GM23338 (cell line): ENCODE measurements at regions not wholly inside any gene's neighbourhood (a gene's known extent, or its start where the extent isn't known, plus 50 kb on each side); places are given as distances from the start of the nearest gene placed in this dataset.

Experiments used
- ATAC-seq: fragments of 200-7000 bp; cut with Tn5 transposase; 3 replicates; pipeline ENCODE4 v1.9.1; 2020
- DNase-seq: peaks from one replicate; pipeline ENCODE4 v3.0.0-alpha.2; 2015; ENCODE audit warnings: low spot score
- H2AFZ ChIP-seq: fragments of 200-600 bp; sonication (generic); 2 replicates; pipeline ENCODE4 v1.8.0; 2016; ENCODE audit warnings: antibody characterized with exemption, mild to moderate bottlenecking, moderate library complexity
- H3F3A ChIP-seq: fragments of 200-600 bp; sonication (generic); replicated peaks from 2 replicates; pipeline ENCODE4 v1.8.0; 2017; ENCODE audit warnings: antibody characterized with exemption, mixed run types, low read depth
- H3K27ac ChIP-seq: fragments of 200-600 bp; sonication (generic); 2 replicates; pipeline ENCODE4 v1.6.1; 2016; ENCODE audit warnings: low read depth
- H3K27me3 ChIP-seq: fragments of 200-600 bp; sonication (generic); 2 replicates; pipeline ENCODE4 v1.8.0; 2016; ENCODE audit warnings: mild to moderate bottlenecking, mixed run types, moderate library complexity; ENCODE audit not compliant: insufficient read depth
- H3K36me3 ChIP-seq: fragments of 200-600 bp; sonication (generic); 2 replicates; pipeline ENCODE4 v1.8.0; 2016; ENCODE audit warnings: mild to moderate bottlenecking; ENCODE audit not compliant: insufficient read depth
- H3K4me1 ChIP-seq: fragments of 200-600 bp; sonication (generic); 2 replicates; pipeline ENCODE4 v1.8.0; 2016; ENCODE audit warnings: mild to moderate bottlenecking, moderate library complexity; ENCODE audit not compliant: insufficient read depth
- H3K4me2 ChIP-seq: fragments of 200-600 bp; sonication (generic); 2 replicates; pipeline ENCODE4 v1.7.1; 2017; ENCODE audit warnings: mixed run types
- H3K4me3 ChIP-seq: fragments of 200-600 bp; sonication (generic); 2 replicates; pipeline ENCODE4 v1.6.1; 2016; ENCODE audit warnings: mixed run types
- H3K79me2 ChIP-seq: fragments of 200-600 bp; sonication (generic); replicated peaks from 2 replicates; pipeline ENCODE4 v1.8.0; 2017; ENCODE audit warnings: mild to moderate bottlenecking; ENCODE audit not compliant: insufficient read depth
- H3K9me2 ChIP-seq: fragments of 200-600 bp; sonication (generic); 2 replicates; pipeline ENCODE4 v1.8.0; 2017; ENCODE audit not compliant: insufficient read depth
- H4K20me1 ChIP-seq: fragments of 200-600 bp; sonication (generic); replicated peaks from 2 replicates; pipeline ENCODE4 v1.8.0; 2017; ENCODE audit warnings: mild to moderate bottlenecking; ENCODE audit not compliant: insufficient read depth
- H3K27ac Mint-ChIP-seq: 2 replicates; pipeline ENCODE4 v1.8.0; 2020; ENCODE audit warnings: inconsistent platforms, mild to moderate bottlenecking, moderate library complexity, mixed read lengths
- H3K27me3 Mint-ChIP-seq: 3 replicates; pipeline ENCODE4 v1.8.0; 2022; ENCODE audit warnings: low read depth, mild to moderate bottlenecking, moderate library complexity, mixed read lengths, inconsistent platforms; ENCODE audit not compliant: insufficient read depth, poor library complexity
- H3K36me3 Mint-ChIP-seq: 3 replicates; pipeline ENCODE4 v1.8.0; 2021; ENCODE audit warnings: low read depth, mild to moderate bottlenecking, inconsistent platforms, moderate library complexity, mixed read lengths
- H3K4me1 Mint-ChIP-seq: 3 replicates; pipeline ENCODE4 v1.8.0; 2020; ENCODE audit warnings: mild to moderate bottlenecking, inconsistent platforms, mixed read lengths
- H3K4me3 Mint-ChIP-seq: 3 replicates; pipeline ENCODE4 v1.8.0; 2021; ENCODE audit warnings: moderate library complexity, mild to moderate bottlenecking, inconsistent platforms, mixed read lengths
- H3K9me3 Mint-ChIP-seq: 3 replicates; pipeline ENCODE4 v1.8.0; 2020; ENCODE audit warnings: moderate library complexity, mild to moderate bottlenecking, inconsistent platforms, mixed read lengths
- CREB1 ChIP-seq: fragments of 250-450 bp; sonication (Bioruptor Pico); IDR thresholded peaks from 2 replicates; pipeline ENCODE4 v1.5.0; 2020; ENCODE audit warnings: low read depth, mild to moderate bottlenecking, moderate library complexity
- EZH2phosphoT487 ChIP-seq: fragments of 200-600 bp; sonication (generic); IDR thresholded peaks from one replicate; pipeline ENCODE4 v1.8.1; 2018; ENCODE audit warnings: antibody characterized with exemption; ENCODE audit not compliant: unreplicated experiment
- JUNB ChIP-seq: IDR thresholded peaks from one replicate; pipeline ENCODE4 v1.6.1; 2016; ENCODE audit warnings: antibody characterized with exemption; ENCODE audit not compliant: unreplicated experiment
- NANOG ChIP-seq: IDR thresholded peaks from 2 replicates; pipeline ENCODE4 v1.6.1; 2016; ENCODE audit warnings: antibody characterized with exemption, borderline replicate concordance
- REST ChIP-seq: IDR thresholded peaks from one replicate; pipeline ENCODE4 v1.6.1; 2018; ENCODE audit warnings: antibody characterized with exemption; ENCODE audit not compliant: unreplicated experiment
- ZNF331 ChIP-seq: fragments of 250-450 bp; sonication (Bioruptor Pico); IDR thresholded peaks from 2 replicates; pipeline ENCODE4 v1.5.0; 2020; ENCODE audit warnings: low read depth, mild to moderate bottlenecking, moderate library complexity
- TF ChIP-seq, protein P1 (sequence below), 2 experiments: fragments of 200-600 bp in 1 of 2; sonication (generic) in 1 of 2; conservative IDR thresholded peaks; 2 replicates each; pipeline versions ENCODE4 v1.5.1 to v1.6.1; 2016 to 2017; ENCODE audit warnings: antibody characterized with exemption in 2 of 2, low read depth in 2 of 2, mild to moderate bottlenecking in 2 of 2, moderate library complexity in 1 of 2
- TF ChIP-seq, protein P2 (sequence below): fragments of 250-450 bp; sonication (Bioruptor Pico); IDR thresholded peaks from 2 replicates; pipeline ENCODE4 v1.5.0; 2020; ENCODE audit warnings: mild to moderate bottlenecking, moderate library complexity

DNA sequence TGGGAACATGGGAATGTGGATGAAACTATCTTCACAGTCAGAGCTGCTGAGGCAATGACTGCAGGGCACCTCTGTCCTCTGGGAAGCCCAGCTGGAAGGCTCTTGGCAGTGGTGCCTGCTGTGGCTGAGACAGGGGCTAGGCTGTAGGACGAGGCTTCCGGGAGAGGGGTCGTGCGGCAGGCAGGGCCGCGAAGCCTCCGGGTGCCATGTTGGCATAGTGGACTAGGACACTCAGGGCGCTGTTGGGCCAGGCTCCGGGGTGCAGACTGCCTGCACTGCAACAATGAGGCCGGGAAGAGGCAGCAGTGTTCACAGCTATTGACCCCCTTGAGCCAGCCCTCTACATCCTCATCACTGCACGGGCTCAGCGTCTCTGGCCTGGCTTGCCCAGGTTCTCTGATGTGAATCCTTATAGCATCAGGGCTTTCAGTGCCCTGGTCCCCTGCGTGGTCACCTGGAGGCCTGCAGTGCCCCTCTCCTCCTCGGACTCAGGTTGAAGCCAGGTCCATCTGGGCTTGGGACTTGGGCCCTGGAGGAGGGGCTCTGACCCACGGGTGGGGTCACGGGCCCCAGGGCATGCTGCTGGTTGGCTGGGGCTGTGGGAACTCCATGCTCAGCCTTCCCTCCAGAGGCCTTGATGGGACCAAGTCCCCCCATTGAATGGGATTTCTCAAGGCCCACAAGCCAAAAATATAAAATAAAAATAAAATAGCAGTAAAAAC lies 91.6 kb downstream of the TNFRSF13B start:
- H3K27me3 ChIP-seq, result no peaks in the 10 kb centered on the region
- H3K4me3 ChIP-seq, result no peak overlapping the region
- no peaks in the 10 kb centered on the region for H3K36me3 ChIP-seq
- H3K4me2 ChIP-seq, result no peak overlapping the region
- H3K9me3 Mint-ChIP-seq, result no peaks in the 10 kb centered on the region
- no peaks in the 10 kb centered on the region for H3K4me1 ChIP-seq
- H3K27ac Mint-ChIP-seq, result no peak overlapping the region
- no peaks in the 10 kb centered on the region for H4K20me1 ChIP-seq
- no peaks in the 10 kb centered on the region for H3K36me3 Mint-ChIP-seq
- H3K4me1 Mint-ChIP-seq, result no peaks in the 10 kb centered on the region
- no peak for DNase-seq
- H3K79me2 ChIP-seq, result no peaks in the 10 kb centered on the region
- no peak for TF ChIP-seq CREB1 (CRISPR knock-in tag)
- no peak for TF ChIP-seq REST
- TF ChIP-seq JUNB, result no peak
- TF ChIP-seq, protein P1, sequence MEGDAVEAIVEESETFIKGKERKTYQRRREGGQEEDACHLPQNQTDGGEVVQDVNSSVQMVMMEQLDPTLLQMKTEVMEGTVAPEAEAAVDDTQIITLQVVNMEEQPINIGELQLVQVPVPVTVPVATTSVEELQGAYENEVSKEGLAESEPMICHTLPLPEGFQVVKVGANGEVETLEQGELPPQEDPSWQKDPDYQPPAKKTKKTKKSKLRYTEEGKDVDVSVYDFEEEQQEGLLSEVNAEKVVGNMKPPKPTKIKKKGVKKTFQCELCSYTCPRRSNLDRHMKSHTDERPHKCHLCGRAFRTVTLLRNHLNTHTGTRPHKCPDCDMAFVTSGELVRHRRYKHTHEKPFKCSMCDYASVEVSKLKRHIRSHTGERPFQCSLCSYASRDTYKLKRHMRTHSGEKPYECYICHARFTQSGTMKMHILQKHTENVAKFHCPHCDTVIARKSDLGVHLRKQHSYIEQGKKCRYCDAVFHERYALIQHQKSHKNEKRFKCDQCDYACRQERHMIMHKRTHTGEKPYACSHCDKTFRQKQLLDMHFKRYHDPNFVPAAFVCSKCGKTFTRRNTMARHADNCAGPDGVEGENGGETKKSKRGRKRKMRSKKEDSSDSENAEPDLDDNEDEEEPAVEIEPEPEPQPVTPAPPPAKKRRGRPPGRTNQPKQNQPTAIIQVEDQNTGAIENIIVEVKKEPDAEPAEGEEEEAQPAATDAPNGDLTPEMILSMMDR (conservative IDR thresholded peaks at IDR 0.05; ENCODE audit: low read depth in 2 of 2), result no peak
- no peak for TF ChIP-seq EZH2phosphoT487
- no peak for TF ChIP-seq NANOG
- no peak for TF ChIP-seq ZNF331 (CRISPR knock-in tag)
- TF ChIP-seq, protein P2, sequence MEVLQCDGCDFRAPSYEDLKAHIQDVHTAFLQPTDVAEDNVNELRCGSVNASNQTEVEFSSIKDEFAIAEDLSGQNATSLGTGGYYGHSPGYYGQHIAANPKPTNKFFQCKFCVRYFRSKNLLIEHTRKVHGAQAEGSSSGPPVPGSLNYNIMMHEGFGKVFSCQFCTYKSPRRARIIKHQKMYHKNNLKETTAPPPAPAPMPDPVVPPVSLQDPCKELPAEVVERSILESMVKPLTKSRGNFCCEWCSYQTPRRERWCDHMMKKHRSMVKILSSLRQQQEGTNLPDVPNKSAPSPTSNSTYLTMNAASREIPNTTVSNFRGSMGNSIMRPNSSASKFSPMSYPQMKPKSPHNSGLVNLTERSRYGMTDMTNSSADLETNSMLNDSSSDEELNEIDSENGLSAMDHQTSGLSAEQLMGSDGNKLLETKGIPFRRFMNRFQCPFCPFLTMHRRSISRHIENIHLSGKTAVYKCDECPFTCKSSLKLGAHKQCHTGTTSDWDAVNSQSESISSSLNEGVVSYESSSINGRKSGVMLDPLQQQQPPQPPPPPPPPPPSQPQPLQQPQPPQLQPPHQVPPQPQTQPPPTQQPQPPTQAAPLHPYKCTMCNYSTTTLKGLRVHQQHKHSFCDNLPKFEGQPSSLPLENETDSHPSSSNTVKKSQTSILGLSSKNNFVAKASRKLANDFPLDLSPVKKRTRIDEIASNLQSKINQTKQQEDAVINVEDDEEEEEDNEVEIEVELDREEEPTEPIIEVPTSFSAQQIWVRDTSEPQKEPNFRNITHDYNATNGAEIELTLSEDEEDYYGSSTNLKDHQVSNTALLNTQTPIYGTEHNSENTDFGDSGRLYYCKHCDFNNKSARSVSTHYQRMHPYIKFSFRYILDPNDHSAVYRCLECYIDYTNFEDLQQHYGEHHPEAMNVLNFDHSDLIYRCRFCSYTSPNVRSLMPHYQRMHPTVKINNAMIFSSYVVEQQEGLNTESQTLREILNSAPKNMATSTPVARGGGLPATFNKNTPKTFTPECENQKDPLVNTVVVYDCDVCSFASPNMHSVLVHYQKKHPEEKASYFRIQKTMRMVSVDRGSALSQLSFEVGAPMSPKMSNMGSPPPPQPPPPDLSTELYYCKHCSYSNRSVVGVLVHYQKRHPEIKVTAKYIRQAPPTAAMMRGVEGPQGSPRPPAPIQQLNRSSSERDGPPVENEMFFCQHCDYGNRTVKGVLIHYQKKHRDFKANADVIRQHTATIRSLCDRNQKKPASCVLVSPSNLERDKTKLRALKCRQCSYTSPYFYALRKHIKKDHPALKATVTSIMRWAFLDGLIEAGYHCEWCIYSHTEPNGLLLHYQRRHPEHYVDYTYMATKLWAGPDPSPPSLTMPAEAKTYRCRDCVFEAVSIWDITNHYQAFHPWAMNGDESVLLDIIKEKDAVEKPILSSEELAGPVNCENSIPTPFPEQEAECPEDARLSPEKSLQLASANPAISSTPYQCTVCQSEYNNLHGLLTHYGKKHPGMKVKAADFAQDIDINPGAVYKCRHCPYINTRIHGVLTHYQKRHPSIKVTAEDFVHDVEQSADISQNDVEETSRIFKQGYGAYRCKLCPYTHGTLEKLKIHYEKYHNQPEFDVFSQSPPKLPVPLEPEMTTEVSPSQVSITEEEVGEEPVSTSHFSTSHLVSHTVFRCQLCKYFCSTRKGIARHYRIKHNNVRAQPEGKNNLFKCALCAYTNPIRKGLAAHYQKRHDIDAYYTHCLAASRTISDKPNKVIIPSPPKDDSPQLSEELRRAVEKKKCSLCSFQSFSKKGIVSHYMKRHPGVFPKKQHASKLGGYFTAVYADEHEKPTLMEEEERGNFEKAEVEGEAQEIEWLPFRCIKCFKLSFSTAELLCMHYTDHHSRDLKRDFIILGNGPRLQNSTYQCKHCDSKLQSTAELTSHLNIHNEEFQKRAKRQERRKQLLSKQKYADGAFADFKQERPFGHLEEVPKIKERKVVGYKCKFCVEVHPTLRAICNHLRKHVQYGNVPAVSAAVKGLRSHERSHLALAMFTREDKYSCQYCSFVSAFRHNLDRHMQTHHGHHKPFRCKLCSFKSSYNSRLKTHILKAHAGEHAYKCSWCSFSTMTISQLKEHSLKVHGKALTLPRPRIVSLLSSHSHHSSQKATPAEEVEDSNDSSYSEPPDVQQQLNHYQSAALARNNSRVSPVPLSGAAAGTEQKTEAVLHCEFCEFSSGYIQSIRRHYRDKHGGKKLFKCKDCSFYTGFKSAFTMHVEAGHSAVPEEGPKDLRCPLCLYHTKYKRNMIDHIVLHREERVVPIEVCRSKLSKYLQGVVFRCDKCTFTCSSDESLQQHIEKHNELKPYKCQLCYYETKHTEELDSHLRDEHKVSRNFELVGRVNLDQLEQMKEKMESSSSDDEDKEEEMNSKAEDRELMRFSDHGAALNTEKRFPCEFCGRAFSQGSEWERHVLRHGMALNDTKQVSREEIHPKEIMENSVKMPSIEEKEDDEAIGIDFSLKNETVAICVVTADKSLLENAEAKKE (CRISPR knock-in tag), result no peak
- no peaks in the 10 kb centered on the region for H3F3A ChIP-seq
- peaks cover 2% of the 10 kb centered on the region for H3K27me3 Mint-ChIP-seq
- H3K9me2 ChIP-seq, result no peaks in the 10 kb centered on the region
- H3K27ac ChIP-seq, result no peak overlapping the region
- peak; percentile 44 for ATAC-seq
- no peak overlapping the region for H3K4me3 Mint-ChIP-seq
- H2AFZ ChIP-seq, result no peak overlapping the region
